HG03469 (cell line): ENCODE measurements at regions not wholly inside any gene's neighbourhood (a gene's known extent, or its start where the extent isn't known, plus 50 kb on each side); places are given as distances from the start of the nearest gene placed in this dataset.
"Not testable (repeated sequence)": the region's sequence is repeated elsewhere in the genome, so short reads cannot be mapped to it uniquely, and the experiment has no call there.

Experiments
- ATAC-seq: cut with Tn5 transposase; IDR thresholded peaks from one replicate; pipeline ENCODE4 v1.9.1; 2021; ENCODE audit warnings: mild to moderate bottlenecking, moderate library complexity, moderate number of reproducible peaks; ENCODE audit not compliant: unreplicated experiment

- peak; percentile 97 for ATAC-seq
Measured at GRCh38 chr3:153221748-153222162, 59.7 kb downstream of the RAP2B start.

DNA sequence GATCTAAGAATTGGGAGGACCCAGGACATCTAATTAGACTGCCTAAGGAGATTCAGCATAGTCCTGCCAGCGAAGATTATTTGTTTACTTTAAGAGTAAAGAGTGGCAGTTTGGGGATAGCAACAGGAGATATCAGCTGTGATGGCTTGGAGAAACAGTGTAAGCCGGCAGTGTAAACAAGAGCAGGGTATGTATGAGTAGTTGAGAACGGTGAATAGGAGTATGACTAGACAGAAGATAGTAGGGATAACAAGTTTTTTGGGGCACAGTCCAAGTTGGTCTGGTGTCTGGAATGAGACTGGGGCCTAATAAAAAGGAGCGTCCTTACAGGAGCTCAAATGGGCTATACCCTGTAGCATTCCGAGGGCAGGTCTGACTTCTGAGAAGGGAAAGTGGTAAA lies 64.9 kb downstream of the RAP2B start:
- not testable (repeated sequence) for ATAC-seq

DNA sequence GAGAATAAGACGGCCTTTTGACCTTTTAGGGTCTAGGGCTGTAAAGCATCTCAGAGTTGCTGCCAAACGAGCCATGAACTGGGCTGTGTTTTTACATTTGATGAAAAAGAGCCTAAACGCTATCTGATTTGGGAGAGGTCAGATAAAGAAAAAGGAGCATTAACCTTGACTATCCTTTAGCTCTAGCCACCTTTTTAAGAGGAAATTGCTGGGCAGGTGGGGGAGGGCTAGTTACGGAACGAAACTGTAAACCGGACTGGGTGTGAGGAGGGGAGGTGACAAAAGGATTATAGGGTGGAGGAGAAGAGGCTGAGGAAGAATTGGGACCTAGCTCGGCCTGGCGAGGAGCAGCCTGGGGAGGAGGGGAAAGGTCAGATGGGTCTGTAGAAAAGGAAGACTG lies 68.4 kb downstream of the RAP2B start:
- ATAC-seq = not testable (repeated sequence)

GRCh38 chr3:153231245-153231644 lies 69.2 kb downstream of the RAP2B start:
- not testable (repeated sequence) for ATAC-seq

DNA sequence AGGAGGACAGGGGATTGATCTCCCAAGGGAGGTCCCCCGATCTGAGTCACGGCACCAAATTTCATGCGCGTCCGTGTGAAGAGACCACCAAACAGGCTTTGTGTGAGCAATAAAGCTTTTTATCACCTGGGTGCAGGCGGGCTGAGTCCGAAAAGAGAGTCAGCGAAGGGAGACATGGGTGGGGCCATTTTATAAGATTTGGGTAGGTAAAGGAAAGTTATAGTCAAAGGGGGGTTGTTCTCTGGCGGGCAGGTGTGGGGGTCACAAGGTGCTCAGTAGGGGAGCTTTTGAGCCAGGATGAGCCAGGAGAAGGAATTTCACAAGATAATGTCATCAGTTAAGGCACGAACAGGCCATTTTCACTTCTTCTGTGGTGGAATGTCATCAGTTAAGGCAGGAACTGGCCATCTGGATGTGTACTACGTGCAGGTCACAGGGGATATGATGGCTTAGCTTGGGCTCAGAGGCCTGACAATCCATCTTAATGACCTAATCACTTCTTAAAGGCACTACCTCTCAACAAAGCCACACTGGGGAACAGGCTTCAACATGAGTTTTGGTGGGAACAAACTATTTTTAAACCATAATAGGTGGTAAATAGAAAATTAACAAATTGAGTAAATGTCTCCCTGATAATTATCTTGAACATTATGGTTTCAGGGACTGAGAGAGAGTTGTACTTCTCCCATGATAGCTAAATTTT lies 70.2 kb downstream of the RAP2B start:
- not testable (repeated sequence) for ATAC-seq

DNA sequence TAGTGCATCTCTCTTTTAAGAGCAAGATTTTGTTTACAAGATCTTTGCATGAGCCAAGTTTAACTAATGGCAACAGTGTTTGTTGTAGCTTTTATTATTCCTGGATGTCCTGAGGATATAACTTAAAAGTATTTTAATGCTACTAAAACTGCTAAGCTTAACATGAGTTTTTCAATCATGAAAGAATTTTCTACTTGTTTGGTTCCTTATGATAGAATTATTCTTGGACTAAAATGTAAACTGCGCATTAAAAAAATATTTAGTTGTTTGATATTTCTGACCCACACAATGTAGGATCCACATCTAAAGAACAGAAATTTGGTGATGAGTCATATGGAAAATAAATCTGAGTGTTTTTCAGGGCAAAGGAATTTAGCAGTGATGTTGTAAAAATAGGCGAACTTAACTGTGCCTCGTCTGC lies 70.8 kb downstream of the RAP2B start:
- no peak for ATAC-seq

DNA sequence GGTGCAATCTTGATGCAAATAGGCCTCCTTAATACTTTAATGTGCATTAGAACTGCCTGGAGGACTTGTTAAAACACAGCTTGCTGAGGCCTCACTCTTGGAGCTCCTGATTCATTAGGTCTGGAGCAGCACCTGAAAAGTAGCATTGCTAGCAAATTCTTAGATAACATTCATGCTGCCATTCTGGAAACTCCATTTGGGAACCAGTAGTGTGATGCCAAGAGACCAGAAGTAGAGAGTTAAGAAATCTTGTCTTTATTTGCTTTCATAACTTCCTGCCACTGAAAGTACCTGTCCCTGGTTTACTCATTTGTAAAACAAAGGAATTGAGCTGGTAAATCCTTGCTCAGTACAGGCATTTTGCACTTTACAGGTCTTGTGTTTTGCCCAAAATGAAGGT lies 72.0 kb downstream of the RAP2B start:
- ATAC-seq = no peak

DNA sequence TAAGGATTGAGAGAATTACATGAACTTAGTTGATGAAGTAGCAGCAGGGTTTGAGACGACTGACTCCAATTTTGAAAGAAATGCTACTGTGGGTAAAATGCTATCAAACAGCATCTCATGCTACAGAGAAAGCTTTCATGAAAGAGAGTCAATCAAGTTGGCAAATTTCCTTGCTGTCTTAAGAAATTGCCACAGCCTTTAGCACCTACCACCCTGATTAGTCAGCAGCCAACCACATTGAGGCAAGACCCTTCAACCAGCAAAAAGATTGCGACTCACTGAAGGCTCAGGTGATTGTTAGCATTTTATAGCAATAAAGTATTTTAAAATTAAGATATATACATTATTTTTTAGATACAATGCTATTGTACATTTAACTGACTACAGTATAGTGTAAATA lies 80.9 kb downstream of the RAP2B start:
- ATAC-seq = no peak

DNA sequence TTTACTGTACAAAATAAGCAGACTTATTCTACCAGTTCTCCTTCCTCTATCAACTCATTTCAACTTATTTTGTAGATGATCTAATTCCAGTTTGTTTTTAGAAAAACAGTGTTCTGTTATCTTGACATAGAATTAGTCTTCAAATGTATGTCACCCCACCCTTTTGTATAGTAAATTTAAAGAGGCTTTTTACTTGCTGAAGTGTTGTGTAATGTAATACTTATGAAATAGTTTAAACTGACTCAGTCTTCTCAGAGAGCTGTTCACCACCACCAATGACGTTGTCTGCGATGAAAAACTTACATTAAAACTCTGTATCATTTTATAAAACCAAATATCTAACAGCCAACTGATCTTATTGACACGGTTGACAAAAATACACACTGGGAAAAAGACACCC lies 82.9 kb downstream of the RAP2B start:
- ATAC-seq = no peak

GRCh38 chr3:153245661-153246060 lies 83.6 kb downstream of the RAP2B start:
- ATAC-seq = no peak

DNA sequence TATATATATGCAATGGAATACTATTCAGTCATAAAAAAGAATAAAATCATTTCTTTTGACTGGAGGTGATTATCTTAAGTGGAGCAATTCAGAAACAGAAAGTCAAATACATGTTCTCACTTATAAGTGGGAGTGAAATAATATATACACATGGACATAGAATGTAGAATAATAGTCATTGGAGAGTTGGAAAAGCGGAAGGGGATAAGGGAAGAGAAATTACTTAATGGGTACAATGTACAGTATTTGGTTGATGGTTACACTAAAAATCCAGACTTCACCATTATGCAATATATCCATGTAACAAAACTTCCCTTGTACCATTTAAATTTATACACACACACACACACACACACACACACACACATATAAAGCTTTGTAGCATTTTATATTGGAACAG lies 84.3 kb downstream of the RAP2B start:
- no peak for ATAC-seq

GRCh38 chr3:153246806-153247205 lies 84.8 kb downstream of the RAP2B start:
- ATAC-seq = no peak

DNA sequence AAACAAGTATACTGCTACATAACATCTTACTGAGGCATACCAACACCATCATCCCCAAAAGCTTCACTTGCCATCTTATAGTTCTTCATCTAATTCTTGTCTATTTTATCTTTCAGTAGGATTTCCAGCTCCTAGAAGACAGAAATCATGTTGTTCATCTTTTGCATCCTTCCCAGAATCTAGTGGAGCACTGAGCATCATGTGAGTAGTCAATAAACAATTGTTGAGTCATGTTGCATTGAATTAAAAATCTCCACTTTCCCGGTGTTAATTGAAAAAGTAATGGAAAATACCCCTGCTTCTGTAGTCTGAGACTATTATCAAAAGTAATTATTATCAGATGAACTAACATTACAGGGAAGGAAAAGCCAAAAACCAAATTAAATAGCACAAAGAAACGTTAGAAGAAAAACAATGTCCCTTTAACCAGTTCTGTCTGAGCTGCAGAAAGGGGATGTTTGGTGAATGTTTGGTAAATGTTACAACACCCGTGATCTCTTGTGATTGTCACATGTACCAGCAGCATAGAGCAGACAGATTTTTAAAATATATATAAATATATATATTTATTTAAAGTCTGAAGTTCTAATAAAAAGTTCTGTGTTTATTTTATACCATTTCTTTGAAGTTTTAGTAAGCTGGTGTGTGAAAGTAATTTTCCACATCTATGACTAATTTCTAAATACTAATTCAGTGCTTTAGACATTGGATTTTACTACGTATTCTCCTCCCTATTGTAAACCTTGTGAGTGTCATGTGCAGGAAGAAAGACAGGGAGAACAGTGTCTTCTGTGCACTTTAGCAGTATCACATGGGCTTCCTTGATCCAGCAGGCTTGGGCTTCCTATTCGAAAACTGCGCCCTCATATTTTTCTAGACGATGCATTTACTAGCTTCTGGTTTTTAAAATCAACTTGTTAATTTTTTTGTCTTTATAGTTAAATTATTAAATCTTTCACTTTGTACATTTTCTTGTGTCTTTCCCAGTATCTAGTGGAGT lies 85.6 kb downstream of the RAP2B start:
- ATAC-seq = no peak

DNA sequence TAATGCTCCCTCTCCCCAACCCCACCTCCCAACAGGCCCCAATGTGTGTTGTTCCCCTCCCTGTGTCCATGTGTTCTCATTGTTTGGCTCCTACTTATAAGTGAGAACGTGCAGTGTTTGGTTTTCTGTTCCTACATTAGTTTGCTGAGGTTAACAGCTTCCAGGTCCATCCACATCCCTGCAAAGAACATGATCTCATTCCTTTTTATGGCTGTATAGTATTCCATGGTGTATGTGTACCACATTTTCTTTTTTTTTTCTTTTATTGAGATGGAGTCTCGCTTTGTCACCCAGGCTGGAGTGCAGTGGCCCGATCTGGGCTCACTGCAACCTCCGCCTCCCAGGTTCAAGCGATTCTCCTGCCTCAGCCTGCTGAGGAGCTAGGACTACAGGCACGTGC lies 86.8 kb downstream of the RAP2B start:
- not testable (repeated sequence) for ATAC-seq

DNA sequence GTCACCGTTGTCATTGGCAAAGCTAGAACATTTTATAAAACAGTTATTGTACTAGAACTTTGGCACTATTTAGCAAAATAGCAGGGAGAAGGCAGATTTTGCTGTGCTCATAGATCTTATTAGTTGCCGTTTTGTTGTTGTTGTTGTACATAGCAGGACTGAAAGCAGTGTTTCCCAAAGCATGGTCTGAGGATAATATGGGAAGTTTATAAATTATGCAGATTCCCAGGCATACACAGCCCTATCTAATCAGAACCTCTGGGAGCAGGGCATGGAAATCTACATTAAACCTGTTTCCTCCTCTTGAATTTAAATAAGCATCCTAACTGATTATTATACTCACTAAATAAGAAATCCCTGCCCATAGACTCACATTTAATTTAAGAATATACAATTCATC lies 87.9 kb downstream of the RAP2B start:
- ATAC-seq = no peak

DNA sequence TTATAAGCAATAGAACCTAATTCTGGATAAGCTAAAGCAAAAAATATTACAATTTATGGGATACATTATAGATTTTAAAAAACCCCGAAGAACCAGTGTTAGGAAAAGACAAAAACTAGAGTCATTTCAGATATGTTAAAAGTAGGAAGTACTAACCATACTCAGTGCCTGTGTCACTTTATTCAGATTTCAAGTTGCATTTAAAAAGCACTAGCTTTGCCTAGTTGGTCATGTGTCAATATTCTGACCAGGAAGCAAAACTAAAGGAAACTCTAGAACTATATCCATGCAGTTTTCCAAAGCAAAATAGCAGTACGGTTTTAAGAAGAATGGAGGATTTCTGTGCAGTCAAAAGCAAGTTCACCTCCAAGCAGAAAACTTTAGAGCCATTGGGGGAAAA lies 88.4 kb downstream of the RAP2B start:
- ATAC-seq = no peak

DNA sequence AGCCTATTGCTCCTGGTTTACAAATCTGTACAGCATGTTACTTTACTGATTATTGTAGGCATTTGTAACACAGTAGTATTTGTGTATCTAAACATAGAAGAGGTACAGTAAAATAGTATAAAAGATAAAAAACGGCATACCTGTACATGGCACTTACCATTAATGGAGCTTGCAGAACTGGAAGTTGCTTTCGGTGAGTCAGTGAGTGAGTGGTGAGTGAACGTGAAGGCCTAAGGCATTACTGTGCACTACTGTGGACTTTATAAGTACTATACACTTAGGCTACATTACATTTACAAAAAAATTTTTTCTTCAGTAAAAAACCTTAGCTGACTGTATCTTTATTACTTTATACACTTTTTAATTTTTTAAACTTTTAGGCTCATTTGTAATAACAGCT lies 90.9 kb downstream of the RAP2B start:
- no peak for ATAC-seq

GRCh38 chr3:153254361-153254760 lies 92.3 kb downstream of the RAP2B start:
- ATAC-seq = no peak

GRCh38 chr3:153257673-153258351 lies 95.8 kb downstream of the RAP2B start:
- ATAC-seq = no peak

DNA sequence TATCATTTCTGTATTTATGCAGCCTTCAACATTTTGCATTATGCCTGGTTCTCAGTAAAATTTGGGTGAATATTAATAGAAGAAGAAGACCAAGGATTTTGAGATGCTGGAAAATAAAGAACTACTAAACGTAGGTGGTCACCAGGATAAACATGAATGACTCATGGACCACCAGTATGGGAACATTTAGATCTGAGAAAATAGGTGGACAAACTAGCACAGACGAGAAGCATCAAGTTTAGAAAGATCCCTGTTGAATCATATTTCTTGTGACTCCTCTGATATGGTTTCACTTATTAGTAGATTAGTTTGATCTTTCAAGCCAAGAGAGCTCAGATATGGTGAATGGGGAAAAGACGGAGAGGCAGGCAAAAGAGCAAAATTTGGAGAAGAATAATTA lies 97.9 kb downstream of the RAP2B start:
- no peak for ATAC-seq

GRCh38 chr3:153260681-153261080 lies 98.7 kb downstream of the RAP2B start:
- ATAC-seq = no peak
